ENCODE measurements at regions not wholly inside any gene's neighbourhood (a gene's known extent, or its start where the extent isn't known, plus 50 kb on each side); places are given as distances from the start of the nearest gene placed in this dataset.
"Not testable (repeated sequence)": the region's sequence is repeated elsewhere in the genome, so short reads cannot be mapped to it uniquely, and the experiment has no call there.

- not testable (repeated sequence) for DNase-seq
Measured at GRCh38 chr6:140147825-140148814, 773.7 kb upstream of the CITED2 start.

GRCh38 chr6:140140891-140141290, 766.4 kb upstream of the CITED2 start:
- DNase-seq = no peak

- no peak for DNase-seq
Measured at GRCh38 chr6:140138311-140139010, 764.0 kb upstream of the CITED2 start.

- no peak for DNase-seq
Measured at GRCh38 chr6:140134224-140134623, 759.8 kb upstream of the CITED2 start.

DNA sequence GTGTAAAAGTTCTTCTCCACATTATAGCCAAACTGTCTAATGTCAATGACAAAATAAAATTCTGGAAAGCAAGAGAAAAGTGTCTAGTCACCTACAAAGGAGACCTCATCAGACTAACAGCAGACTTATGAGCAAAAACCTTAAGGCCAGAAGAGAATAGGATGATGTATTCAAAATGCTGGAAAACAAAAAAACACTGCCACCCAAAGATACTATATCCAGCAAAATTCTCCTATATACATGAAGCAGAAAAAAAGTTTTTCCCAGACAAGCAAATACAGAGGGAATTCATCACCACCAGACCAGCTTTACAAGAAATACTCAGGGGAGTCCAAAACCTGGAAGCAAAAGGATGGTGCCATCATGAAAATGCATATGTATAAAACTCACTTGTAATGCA, 755.6 kb upstream of the CITED2 start:
- no peak for DNase-seq

DNA sequence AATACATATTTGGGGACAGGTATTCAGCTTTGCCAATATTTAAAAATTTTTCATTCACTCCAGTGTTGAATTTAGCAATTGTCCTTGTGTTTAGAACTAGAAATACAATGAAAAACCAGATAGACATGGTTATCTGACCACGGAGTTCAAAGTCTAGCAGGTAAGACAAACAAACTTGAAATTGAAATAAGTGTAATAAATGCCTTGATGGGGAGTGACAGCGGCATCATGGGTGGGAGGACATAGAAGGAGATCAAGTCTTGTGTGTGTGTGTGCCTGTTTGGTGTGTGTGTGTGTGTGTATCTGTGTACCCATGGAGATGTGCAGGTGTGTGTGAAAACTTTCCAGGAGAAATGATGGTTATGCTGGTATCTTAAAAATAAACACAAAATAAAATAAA, 750.0 kb upstream of the CITED2 start:
- DNase-seq = no peak

GRCh38 chr6:140108167-140108566, 733.7 kb upstream of the CITED2 start:
- no peak for DNase-seq

DNA sequence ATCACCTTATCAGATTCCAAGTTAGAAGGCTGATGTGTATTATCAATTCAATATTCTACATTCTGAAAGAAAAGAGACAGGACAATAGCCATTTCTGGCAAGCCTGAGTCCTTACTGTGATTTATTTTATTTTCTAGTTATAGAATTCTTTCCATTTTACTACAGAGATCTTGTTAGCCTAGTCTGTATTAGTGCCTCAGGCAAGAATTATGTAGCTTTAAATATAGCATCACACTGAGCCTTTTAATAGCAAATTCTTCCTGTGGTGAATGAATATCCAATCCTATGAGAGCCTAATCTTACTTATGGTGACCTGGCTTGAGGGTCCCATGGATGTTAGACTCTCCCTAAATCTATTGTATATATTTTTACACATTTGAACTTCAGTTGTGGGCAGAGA, 732.8 kb upstream of the CITED2 start:
- DNase-seq = no peak

- no peak for DNase-seq
Measured at GRCh38 chr6:140105857-140106256, 731.4 kb upstream of the CITED2 start.

GRCh38 chr6:140105241-140105640, 730.8 kb upstream of the CITED2 start:
- no peak for DNase-seq

DNA sequence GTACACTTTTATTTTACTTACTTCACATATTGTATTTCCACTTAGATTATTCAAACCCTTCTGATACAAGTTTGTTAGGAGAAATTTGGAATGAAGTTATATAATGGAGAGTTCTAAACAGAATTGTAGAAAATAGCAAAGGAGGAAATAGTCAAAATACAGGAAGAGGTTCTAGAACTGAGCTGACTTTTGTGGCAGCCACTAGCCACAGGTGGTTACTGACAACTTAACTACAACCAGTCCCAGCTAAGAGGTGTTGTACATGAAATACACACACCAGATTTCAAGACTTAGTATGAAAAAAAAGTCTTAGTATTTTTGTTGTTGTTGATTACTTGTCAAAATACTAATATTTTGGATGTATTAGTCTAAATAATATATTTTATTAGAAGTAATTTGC, 727.4 kb upstream of the CITED2 start:
- no peak for DNase-seq

DNA sequence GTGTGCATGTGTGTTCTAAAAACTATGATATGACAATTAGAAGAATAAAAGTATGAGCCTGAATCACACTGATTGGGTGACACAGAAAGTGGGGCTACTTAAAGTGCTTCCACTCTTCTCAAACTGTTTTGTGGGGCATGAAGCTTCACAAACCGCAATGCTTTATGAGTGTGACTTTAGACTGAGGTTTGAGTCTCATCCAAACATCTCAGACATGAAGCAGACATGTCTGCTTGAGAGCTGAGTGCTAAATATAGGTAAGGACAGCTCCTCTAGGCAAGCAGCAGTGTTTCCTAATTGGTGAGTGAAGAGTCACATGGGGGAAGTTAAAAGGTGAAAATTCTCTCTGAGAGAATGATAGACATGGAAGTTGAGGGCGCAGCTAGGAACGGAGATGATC, 726.9 kb upstream of the CITED2 start:
- no peak for DNase-seq

- DNase-seq = no peak
Measured at GRCh38 chr6:140095532-140095931, 721.1 kb upstream of the CITED2 start.

DNA sequence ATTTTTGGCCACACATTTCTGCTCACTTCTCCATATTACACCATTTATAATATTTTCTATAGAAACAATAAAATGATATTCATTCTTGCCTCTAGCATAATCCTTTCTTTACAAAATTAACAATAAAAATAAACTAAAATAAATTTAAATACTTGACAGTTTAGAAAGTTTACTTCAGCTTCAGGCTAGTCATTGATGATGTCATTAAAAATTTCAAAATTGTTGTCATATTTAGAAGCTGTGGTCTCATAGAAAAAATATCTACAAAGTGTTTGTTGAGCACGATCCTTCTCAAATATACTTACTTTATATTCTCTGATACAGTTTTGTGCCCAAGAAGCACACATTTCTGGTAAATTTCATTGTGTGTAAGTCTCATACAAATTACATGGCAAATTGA, 717.4 kb upstream of the CITED2 start:
- DNase-seq = no peak

DNA sequence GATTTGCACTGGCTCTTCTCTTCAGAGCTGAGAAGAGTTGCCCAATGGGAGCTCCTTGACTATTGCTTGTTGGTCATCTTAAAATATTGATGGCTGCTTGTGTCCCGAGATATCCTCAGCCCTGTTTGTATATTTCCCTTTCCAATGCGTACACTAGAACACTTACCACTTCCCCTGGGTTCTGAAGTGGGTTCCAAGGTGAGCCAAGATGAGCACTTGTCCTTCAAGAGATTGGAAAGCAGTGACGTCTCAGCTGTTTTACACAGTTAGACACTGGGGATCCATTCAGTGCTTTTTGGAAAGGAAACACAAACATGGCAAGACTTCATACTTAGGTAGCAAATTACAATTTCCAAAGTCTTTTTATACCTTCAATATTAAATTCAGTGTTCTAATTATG, 716.4 kb upstream of the CITED2 start:
- DNase-seq = no peak

- no peak for DNase-seq
Measured at GRCh38 chr6:140083375-140083774, 708.9 kb upstream of the CITED2 start.

GRCh38 chr6:140082867-140083297, 708.4 kb upstream of the CITED2 start:
- DNase-seq = no peak

- DNase-seq = no peak
Measured at GRCh38 chr6:140079328-140079727, 704.9 kb upstream of the CITED2 start.

GRCh38 chr6:140078561-140079125, 704.2 kb upstream of the CITED2 start:
- DNase-seq = no peak

DNA sequence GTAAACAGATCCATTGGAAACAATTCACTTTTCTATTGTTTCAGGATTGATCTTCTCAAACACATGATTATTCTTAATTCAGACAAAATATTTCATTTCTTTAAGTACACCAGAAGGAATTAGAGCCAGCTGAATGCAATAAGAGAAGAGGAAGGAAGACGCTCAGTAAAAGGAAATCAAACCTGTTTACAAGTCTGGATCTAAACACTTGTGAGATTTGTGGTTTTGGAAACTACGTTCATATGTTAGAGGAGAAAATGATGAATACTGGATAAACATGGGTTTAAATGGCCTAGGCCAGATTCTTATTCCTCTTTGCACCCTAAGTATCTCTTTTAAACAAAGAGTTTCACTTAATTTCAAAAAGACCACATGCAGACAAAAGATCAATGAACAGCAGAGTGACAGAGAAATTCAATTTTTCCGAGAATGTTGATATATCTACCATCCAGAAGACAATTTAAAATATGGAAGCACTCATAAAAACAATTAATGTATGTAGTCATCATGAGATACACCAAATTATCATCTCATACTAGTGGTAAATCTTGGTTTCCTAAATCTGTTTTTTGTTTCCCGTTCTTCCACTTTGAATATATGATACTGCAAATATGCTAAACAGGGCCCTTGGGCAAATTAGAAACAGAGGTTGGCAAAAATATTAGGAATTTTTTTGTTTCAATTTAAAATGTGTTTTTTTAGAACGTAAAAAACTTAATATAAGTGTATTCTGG, 703.5 kb upstream of the CITED2 start:
- no peak for DNase-seq

- no peak for DNase-seq
Measured at GRCh38 chr6:140076105-140076504, 701.7 kb upstream of the CITED2 start.

- no peak for DNase-seq
Measured at GRCh38 chr6:140073456-140073855, 699.0 kb upstream of the CITED2 start.

DNA sequence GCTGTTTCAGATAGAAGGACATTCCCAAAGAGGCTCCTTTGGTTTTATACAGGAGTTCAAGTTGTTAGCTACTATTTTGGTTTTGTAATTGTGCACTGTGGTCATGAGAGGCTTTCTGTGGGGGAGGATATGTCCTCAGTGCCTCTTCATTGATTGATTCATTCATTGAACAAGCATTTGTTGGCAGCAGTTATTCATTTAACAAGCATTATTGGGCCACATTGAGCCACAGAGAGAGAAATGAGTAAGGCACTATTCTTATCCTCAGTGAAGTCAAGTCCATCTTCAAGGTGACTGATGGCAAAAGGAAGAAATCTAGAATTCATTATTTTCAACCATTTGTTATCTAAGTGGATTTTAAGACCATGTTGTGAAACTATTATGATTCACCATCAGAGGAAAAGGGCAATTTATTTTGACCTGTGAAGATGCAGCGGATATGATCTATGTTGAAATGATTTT, 697.2 kb upstream of the CITED2 start:
- no peak for DNase-seq
